ENCODE measurements at regions not wholly inside any gene's neighbourhood (a gene's known extent, or its start where the extent isn't known, plus 50 kb on each side); places are given as distances from the start of the nearest gene placed in this dataset.

GRCh38 chr2:47632754-47633153, 62.0 kb upstream of the KCNK12 start:
- TF ChIP-seq CTCF (IDR thresholded peaks at IDR 0.05) (no peak), EZH2 (IDR thresholded peaks at IDR 0.05) (no peak), EZH2phosphoT487 (IDR thresholded peaks at IDR 0.05) (no peak)

Data from neural progenitor cell (in vitro differentiated cells).